OCI-LY1 (cell line): ENCODE measurements at regions not wholly inside any gene's neighbourhood (a gene's known extent, or its start where the extent isn't known, plus 50 kb on each side); places are given as distances from the start of the nearest gene placed in this dataset.

ENCODE experiments used
- CTCF ChIP-seq: fragments of 200-600 bp; sonication (generic), shearing (Covaris generic); IDR thresholded peaks from 2 replicates; pipeline ENCODE4 v1.5.1; 2017; ENCODE audit warnings: mild to moderate bottlenecking, antibody characterized with exemption, low read length, moderate library complexity, mixed read lengths
- EZH2 ChIP-seq: fragments of 200-600 bp; sonication (generic), shearing (Covaris generic); IDR thresholded peaks from 2 replicates; pipeline ENCODE4 v1.8.0; 2017; ENCODE audit warnings: borderline replicate concordance, mixed run types, mild to moderate bottlenecking, antibody characterized with exemption, low read length, moderate library complexity, mixed read lengths

- no peak for TF ChIP-seq EZH2
- no peak for TF ChIP-seq CTCF
Measured at GRCh38 chr18:64936671-64937070, 787.8 kb upstream of the LINC00305 start.
